GM11168 (cell line): ENCODE measurements at regions not wholly inside any gene's neighbourhood (a gene's known extent, or its start where the extent isn't known, plus 50 kb on each side); places are given as distances from the start of the nearest gene placed in this dataset.

Experiments used
- in situ Hi-C: fragments of 300-500 bp; cut with MboI; formaldehyde crosslinking; loops from one replicate; pipeline ENCODE4 v1.12.0; 2022; ENCODE audit warnings: low sequenced_read_pairs; ENCODE audit not compliant: unreplicated experiment

DNA sequence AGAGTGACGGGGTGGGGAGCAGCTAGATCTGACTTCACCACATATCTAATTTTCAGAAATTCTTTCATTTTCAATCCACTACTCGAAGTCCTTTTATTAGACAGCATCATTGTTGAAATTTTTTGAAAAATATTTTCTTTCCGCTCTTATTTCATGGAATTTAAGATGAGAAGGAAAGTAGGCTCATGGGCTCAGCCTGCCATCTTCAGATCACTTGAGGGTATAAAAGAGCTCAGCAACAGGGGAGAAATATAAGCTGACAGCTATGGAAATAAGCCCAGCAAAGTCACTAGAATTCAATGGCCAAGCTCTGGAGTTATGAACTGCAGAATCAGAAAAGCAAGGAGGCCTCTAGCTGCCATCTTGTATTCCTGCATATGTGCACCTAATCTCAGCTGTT, 389.1 kb downstream of the XPNPEP1 start:
- in situ Hi-C loops = no loop called here

- in situ Hi-C loops = no loop called here
Measured at GRCh38 chr10:109529258-109529657, 394.1 kb downstream of the XPNPEP1 start.

- in situ Hi-C loops = no loop called here
Measured at GRCh38 chr10:109517748-109518147, 405.6 kb downstream of the XPNPEP1 start.

GRCh38 chr10:109504401-109504800, 418.9 kb downstream of the XPNPEP1 start:
- in situ Hi-C loops = no loop called here

GRCh38 chr10:109487691-109488090, 435.6 kb downstream of the XPNPEP1 start:
- in situ Hi-C loops = no loop called here

DNA sequence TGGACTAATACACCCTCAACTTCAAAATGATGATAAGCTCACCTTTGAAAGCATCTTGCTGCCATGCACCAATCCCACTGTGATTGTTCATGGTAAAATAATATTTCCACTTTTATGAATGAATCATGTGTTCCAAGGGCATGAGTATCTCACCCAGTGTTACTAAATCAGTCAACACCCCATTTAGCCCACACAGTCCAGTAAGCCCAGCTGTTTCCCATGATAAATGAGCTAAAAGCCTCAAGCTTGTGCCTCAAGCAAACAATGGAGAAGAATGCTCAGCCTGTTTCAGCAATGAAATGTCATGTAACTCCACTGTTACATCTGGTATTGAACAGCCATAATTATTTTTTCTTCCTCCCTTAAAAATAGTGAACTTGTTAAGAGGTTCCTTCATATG, 442.5 kb downstream of the XPNPEP1 start:
- in situ Hi-C loops = no loop called here

- in situ Hi-C loops = no loop called here
Measured at GRCh38 chr10:109475711-109476421, 447.4 kb downstream of the XPNPEP1 start.

DNA sequence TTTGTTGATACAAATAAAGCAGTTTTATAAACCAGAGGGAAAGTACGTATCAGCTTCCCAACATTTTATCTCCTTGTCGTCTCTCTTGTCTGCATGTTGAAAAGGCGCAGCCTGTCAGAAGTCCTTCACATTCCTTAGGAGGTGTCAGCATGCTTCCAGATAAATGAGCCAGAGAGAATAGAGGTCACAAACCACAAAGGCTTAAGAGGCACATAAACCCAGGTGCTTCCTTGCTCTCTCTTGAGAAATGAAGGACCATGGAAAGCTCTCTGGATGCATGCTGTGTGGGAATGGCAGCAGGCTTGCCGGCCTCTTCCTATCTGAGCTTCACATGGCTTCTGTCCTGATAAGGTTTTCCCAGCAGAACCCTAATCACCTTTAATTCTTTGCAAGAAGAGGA, 448.5 kb downstream of the XPNPEP1 start:
- in situ Hi-C loops = no loop called here

DNA sequence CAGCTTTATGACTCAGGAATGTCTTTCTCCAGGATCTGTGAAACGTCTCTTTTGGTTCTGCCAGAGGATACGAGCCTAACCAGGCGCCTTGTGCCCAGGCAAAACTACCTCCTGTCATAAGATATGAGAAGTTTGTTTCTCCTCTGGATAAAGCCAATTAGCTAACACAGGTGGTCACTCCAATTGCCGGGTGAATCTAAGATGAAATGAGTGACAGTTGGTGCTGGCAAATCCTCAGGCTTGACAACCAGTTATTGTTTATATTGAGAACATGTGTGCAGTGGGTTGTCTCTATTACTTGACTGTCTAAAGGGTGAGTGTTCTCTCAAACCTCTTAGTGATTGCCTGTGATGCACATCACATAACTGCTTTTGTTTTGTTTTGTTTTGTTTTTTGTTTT, 449.1 kb downstream of the XPNPEP1 start:
- in situ Hi-C loops = no loop called here

DNA sequence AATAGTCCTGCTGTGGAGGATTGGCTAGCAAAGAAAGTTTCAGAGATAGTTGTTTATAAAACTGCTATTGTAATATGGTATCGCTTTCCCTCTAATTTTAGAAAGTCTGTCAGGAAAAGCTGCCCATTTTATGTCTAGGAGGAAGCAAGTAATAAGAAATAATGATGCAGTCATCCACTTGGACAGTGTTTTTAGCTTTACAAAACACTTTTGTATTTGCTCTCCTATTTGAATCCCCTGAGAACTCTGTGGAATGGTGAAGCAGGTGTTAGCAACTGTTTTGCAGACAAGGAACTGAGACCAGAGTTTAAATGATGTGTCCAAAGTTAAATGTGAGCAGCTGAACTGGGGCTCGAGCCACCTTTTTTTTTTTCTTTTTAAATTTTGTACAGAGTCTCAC, 455.8 kb downstream of the XPNPEP1 start:
- in situ Hi-C loops = no loop called here

GRCh38 chr10:109464949-109465348, 458.4 kb downstream of the XPNPEP1 start:
- in situ Hi-C loops = no loop called here

- in situ Hi-C loops = no loop called here
Measured at GRCh38 chr10:109457302-109457638, 466.0 kb downstream of the XPNPEP1 start.

DNA sequence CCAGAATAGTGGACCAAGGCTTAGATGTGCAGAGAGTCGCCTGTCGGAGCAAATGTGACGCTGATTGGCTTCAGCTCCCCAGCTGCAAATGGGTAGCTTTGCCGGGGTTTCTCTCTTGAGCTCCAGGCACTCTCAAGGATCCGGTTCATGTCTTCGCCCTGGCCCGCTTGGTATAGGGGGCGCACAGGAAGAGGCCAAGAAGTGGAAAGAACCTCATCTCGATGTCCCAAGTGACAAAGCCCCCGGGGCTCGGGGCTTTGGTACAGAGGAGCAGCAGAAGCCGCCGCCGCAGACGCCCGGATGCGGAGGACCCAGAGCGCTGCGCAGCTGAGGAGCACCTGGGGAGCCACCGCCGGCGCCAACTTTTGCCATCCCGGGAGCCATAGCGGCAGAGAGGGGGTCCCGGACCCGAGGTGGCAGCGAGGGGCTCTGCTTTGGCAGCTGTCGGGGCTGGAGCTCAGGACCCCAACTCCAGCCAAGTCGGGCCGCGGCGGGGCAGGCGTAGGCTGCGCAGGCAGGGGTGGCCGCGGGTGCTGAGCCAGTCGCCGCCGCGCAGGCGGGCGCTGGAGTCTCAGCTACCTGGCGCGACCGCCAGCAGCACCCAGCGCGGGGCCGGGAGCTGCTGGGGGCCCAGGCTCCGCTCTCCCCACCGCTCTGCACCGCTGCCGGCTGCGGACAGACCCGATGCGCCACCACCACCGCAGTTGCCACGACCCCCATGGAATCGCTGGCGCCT, 466.6 kb downstream of the XPNPEP1 start:
- in situ Hi-C loops = no loop called here

GRCh38 chr10:109454691-109455090, 468.6 kb downstream of the XPNPEP1 start:
- in situ Hi-C loops = no loop called here

GRCh38 chr10:109451879-109452278, 471.4 kb downstream of the XPNPEP1 start:
- in situ Hi-C loops = no loop called here

GRCh38 chr10:109450702-109451101, 472.6 kb downstream of the XPNPEP1 start:
- in situ Hi-C loops = no loop called here

DNA sequence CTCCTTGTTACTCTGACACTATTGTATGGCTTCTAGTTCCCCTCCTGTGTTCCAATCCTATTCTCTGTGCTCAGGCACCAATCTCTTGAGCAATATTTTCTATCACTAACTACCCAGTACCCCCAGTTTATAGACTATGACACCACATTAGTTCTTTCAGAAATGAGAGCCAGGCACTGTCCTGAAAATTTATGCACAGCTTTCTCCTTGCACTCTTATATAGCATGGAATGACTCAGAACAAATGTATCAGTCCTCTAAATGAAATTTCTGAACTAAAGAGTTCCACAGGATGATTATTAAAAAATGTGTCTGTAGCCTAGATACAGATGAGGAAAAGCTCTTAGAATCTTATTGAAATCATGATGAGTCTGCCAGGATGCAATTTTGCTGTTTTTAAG, 489.9 kb downstream of the XPNPEP1 start:
- in situ Hi-C loops = no loop called here

DNA sequence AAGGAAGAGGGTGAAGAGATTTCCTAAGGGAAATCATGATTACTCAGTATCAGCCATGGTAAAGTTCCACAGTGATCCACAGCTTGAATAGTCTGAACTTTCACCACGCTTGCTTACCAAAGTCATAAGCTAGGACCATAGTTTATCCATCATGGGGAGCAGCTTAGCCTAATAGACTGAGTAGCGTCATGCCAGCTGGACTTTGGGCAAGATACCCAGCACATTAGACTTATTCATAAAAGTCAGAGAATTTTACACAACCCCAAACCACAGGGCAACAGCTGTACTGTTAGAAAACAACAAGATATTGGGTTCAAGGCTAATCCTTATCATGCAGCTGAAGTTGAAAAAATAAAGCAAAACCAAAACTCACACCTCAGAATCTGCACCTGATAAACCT, 491.0 kb downstream of the XPNPEP1 start:
- in situ Hi-C loops = no loop called here

- in situ Hi-C loops = no loop called here
Measured at GRCh38 chr10:109430799-109431198, 492.5 kb downstream of the XPNPEP1 start.

DNA sequence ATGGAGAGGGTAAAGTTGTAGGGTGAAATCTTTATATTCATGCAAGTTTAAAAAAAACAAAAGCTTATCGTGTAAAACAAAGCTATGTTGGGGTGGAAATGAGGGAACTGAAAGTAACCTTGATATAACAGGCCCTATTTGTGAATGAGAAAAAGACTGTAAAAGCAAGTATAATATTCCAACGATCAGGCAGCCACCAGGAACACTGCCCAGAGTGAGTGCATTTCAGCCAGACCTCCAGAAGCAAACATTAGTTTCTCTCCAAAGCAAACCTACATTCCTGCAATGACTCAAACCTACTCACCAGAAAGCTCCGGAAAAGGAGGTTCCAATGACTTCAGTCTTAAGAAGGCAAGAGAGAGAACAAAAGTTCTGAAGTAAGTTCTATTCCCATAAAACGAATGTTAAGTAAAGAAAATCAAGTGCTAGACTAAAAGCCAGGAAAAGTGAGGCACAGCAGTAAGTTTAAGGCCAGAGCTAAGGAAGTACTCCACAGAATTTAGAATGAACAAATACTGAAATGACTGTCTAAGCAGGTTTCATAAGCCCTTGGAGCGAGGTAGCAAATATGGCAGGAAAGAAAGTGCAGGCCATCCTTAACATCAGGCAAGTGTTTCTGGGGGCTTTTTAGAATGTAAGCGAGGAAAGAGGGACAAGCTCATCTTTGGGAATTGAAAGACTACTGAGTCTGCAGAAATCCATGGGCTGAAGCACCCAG, 493.1 kb downstream of the XPNPEP1 start:
- in situ Hi-C loops = no loop called here

DNA sequence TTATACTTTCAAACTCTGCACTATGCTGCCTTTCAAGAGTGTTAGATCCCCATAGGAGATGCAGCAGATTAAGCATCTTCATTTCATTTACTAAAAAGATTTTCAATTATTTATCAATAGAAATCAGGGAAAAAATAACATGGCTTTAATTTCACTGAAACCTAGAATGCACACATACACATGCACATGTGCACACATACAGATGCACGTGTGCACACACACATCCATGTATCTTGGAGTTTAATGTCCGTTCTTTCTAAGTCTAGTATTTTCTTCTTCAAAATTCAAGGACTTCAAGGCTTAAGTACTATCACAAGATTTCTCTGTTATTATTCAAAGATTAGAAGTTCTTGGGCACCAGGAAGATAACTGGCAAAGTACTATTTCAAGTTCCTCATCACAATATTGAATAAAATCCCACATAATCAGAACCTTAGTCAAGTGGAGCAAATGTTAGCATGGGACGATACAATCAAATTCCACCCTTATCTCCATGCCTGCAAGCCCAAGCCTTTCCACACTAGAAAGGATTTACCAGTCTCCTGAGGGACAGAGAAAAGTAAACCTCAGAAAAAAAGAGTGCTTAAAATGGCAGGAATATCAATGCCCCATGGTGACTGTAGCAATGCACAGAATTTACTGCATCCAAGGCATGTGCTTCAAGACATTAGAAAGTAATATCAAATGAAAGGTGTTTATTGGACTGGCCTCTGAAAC, 494.4 kb downstream of the XPNPEP1 start:
- in situ Hi-C loops = no loop called here
